GM12864 (cell line): ENCODE measurements at regions not wholly inside any gene's neighbourhood (a gene's known extent, or its start where the extent isn't known, plus 50 kb on each side); places are given as distances from the start of the nearest gene placed in this dataset.
"Not testable (repeated sequence)": the region's sequence is repeated elsewhere in the genome, so short reads cannot be mapped to it uniquely, and the experiment has no call there.

Source experiments
- DNase-seq: peaks from one replicate; pipeline ENCODE4 v3.0.0-alpha.2; 2011; ENCODE audit warnings: low read depth
- H3K4me3 ChIP-seq: 2 replicates; pipeline ENCODE4 v1.5.1; 2011; ENCODE audit warnings: mild to moderate bottlenecking, low read depth, low read length, control low read depth
- TF ChIP-seq, protein P1 (sequence below): IDR thresholded peaks from 2 replicates; pipeline ENCODE4 v1.5.1; 2011; ENCODE audit warnings: low read depth, mild to moderate bottlenecking, moderate library complexity, low read length, control low read depth, inconsistent platforms; ENCODE audit errors: missing control alignments

DNA sequence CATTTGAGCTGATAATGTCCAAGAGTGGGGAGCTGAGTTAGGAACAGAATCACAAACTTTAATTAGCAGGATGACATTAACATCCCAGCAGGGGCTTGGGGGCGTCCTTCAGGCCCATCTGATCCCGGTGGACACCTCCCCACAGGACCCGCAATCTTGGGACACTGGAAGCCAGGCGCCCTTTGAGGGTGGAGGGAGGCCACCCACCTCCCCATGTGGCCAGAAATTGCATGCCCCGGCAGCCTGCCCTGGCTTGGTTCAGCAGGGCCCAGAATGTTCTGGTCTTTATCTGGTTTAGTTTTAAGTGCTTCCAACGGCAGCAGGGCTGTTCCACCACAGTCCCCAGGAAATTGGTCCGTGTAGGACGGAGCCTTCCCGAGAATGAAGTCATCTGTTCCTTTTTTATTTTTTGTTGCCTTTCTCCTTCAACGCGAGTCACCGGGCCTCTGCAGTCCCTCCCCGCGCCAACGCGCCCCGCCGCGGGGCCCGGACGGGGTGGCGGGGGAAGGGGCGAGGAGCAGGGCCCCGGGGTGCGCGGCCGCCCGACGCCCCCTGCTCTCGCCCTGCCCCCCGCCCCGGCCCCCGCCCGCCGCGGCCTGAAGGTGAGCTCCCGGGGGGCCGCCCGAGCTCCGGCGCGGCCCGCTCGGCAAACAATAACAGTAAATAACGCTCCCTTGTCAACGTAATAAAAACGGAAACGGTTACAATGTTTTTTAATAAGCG, 207.9 kb downstream of the C9orf50 start:
- H3K4me3 ChIP-seq: peak overlapping the region; percentile 49
- TF ChIP-seq, protein P1, sequence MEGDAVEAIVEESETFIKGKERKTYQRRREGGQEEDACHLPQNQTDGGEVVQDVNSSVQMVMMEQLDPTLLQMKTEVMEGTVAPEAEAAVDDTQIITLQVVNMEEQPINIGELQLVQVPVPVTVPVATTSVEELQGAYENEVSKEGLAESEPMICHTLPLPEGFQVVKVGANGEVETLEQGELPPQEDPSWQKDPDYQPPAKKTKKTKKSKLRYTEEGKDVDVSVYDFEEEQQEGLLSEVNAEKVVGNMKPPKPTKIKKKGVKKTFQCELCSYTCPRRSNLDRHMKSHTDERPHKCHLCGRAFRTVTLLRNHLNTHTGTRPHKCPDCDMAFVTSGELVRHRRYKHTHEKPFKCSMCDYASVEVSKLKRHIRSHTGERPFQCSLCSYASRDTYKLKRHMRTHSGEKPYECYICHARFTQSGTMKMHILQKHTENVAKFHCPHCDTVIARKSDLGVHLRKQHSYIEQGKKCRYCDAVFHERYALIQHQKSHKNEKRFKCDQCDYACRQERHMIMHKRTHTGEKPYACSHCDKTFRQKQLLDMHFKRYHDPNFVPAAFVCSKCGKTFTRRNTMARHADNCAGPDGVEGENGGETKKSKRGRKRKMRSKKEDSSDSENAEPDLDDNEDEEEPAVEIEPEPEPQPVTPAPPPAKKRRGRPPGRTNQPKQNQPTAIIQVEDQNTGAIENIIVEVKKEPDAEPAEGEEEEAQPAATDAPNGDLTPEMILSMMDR: no peak
- no peak for DNase-seq

GRCh38 chr9:129412176-129412813, 208.6 kb downstream of the C9orf50 start:
- DNase-seq, H3K4me3 ChIP-seq: not testable (repeated sequence)

- no peak overlapping the region for H3K4me3 ChIP-seq
- TF ChIP-seq, protein P1: no peak
- DNase-seq: no peak
These were observed 209.3 kb downstream of the C9orf50 start for GRCh38 chr9:129411501-129412175.

- H3K4me3 ChIP-seq: no peak overlapping the region
- TF ChIP-seq, protein P1: no peak
- DNase-seq: no peak
These were observed 210.7 kb downstream of the C9orf50 start for GRCh38 chr9:129410226-129410625.

DNA sequence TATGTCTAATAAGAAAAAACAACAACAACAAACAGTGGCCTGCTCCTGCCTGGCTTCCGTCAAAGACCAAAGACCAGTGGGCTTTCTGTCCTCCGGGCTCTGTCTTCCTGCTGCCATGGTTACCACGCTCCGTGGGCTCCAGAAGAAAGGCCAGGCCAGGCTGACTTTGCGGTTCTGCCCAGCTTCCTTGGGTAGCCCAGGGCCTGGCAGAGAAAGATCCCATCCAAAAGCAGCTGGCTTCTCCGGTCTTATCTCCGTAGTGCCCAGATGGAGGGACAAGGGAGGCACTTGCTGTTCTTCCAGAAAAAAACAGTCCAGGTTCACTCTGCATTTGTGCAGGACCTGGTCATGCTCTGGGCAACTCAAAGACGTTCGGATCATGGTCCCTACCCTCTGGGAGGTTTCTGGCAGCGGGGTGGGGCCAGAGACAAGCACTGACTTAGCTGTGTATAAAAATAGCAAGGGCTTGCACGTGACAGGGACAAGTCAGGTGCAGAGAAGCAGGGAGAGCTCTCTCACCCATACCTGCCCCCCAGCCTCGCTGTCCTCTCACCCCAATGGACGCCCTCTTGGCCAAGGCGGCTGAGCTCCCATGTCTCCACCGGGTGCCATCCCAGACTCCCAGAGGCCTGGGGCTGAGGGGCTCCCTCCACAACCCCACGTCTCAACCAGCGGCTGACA, 212.2 kb downstream of the C9orf50 start:
- TF ChIP-seq, protein P1: no peak
- no peak for DNase-seq
- H3K4me3 ChIP-seq: no peak overlapping the region

DNA sequence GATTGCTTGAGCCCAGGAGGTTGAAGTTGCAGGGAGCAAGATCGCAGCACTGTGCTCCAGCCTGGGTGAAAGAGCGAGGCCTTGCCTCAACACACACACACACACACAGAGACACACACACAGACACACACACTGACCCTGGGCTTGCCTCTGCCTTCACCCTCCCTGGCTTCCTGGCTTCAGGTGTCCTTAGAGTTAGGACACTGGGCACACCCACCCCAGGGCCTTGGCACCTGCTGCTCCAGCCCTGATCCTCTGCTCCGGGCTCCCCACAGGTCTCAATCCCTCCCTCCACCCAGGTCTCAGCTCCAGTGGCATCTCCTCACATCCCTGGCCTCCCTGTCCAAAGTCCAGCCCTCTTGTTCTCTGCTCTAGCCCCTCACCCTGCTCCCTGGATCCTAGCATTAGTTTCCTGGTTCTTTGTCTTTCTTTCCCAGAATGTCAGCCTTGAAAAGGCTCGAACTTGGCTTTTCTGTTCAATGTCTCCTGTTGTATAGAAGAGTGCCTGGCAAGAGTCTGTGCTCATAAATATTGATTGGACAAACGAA, 212.9 kb downstream of the C9orf50 start:
- TF ChIP-seq, protein P1: no peak
- no peak for DNase-seq
- H3K4me3 ChIP-seq: no peak overlapping the region
